ENCODE measurements at regions not wholly inside any gene's neighbourhood (a gene's known extent, or its start where the extent isn't known, plus 50 kb on each side); places are given as distances from the start of the nearest gene placed in this dataset.

DNA sequence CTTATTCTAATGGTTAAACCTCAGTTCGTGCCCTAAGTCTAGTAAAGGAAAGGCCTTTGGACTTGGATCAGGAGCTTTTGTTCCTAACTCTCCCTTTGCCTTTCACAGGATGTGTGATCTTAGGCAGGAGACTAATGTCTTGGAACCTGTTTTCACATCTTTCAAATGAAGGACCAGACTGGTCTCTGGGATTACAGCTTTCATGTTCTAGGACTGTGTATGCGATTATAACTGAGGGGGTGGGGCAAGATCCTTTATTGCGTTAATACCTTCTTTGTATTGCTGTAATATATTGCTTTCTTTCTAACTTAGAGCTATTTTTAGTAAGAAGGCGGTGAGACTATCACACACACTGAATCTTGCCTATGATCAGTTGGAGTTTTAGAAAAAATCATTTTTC, 368.1 kb downstream of the RPRM start:
- no peak overlapping the region for H3K27ac ChIP-seq
- DNase-seq (ENCODE audit: low read depth, low spot score), result no peak

- H3K27ac ChIP-seq, result no peak overlapping the region
- DNase-seq (ENCODE audit: low read depth, low spot score), result no peak
These were observed 368.8 kb downstream of the RPRM start for GRCh38 chr2:153109793-153110192.

GRCh38 chr2:153106802-153107477, 371.6 kb downstream of the RPRM start:
- no peak overlapping the region for H3K27ac ChIP-seq
- DNase-seq (ENCODE audit: low read depth, low spot score), result no peak

DNA sequence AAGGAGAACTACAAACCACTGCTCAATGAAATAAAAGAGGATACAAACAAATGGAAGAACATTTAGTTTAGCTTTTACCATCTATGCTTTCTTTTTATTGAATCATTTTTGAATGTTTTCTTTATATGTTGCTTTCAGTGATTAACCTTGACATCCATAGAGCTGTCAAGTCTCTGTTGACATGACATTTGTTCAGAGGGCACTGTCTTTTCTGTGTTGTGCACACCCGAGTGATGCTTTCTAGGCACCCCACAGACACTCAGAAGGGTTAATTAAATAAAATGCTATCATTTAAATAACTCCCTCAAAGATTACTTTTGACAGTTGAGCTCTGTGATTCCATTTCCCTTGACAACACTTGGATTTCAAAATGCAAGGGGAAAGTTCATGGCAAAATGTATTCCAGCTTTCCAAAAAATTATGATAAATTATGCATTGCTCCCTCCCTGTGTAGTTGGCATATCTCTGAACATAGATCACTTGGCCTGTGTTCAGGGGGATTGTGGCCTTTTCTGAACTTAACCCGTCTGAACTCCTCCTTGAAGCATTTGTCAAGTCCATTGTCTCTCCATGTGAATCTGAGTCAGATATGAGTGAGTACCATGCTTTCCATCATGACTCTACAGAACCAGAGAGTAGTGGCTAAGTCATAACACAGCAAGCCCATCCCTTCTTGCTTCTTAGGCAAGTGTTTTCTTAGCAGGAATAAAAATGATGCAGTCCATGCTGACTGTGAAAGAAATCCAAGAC, 372.6 kb downstream of the RPRM start:
- peak; percentile 24 for DNase-seq (ENCODE audit: low read depth, low spot score)
- no peak overlapping the region for H3K27ac ChIP-seq

DNA sequence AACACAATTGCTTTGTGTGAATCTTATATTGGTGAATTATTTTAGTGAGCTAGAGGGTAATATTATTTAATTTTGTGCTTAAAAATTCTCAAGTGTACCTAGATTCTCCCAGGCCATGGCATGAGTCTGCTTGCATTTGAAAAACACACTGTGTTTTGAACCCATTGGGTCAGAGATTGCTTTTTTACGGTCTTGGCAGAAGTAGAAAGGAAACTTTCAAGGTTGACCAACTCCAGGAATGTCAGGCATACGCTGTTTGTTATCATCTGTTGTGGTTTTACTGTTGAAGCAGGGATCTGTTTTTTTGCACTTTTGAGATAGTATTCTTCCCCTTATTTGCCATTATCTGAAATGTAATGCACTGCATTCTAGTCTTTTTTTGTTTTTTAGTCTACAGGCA, 377.4 kb downstream of the RPRM start:
- no peak for DNase-seq (ENCODE audit: low read depth, low spot score)

GRCh38 chr2:153100151-153100550, 378.4 kb downstream of the RPRM start:
- no peak for DNase-seq (ENCODE audit: low read depth, low spot score)
- no peak overlapping the region for H3K27ac ChIP-seq

More for the DNA sequence above, 377.4 kb downstream of the RPRM start:
- no peak overlapping the region for H3K27ac ChIP-seq

DNA sequence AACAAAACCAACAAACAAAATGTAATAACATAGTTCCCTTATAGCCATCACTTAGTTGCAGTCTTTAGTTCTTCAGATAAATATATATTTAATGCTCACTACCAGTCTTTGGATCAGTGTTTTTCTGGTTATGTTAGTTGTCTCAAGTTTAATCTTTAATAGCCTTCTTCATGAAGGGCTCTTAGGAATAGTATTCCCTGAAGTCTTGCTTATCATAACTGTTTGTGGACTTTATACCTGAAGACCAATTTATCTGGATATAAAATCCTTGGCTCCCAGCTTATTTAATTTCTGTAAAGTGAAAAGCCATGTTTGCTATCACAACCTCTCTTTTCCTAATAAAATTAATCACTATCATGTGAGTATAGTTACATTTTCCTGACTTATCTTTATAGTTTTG, 379.7 kb downstream of the ARL6IP6 start:
- H3K27ac ChIP-seq, result no peak overlapping the region

GRCh38 chr2:153096272-153096671, 377.9 kb downstream of the ARL6IP6 start:
- DNase-seq (ENCODE audit: low read depth, low spot score), result no peak
- no peak overlapping the region for H3K27ac ChIP-seq

More for the DNA sequence above, 379.7 kb downstream of the ARL6IP6 start:
- no peak for DNase-seq (ENCODE audit: low read depth, low spot score)

DNA sequence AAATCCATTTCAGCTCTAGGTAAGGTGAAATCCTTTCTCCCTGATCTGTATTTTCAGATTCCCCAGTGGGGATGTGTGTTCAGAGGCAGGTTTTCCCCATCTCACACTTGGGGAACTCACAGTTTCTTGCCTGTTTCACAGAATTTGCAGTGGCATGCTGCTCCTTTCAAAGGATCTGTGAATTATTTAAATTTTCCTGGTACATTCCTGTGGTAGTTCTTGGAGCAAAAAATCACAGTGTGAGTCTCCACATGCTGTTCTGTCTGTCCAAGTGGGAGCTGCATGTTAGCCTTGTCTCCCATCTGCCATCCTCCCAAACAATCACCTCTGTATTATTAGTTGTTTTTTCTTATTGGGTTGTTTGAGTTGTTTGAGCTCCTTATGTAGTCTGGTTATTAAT, 372.9 kb downstream of the ARL6IP6 start:
- DNase-seq (ENCODE audit: low read depth, low spot score), result no peak
- H3K27ac ChIP-seq, result no peak overlapping the region

- no peak for DNase-seq (ENCODE audit: low read depth, low spot score)
- no peak overlapping the region for H3K27ac ChIP-seq
These were observed 360.9 kb downstream of the ARL6IP6 start for GRCh38 chr2:153079315-153079714.

DNA sequence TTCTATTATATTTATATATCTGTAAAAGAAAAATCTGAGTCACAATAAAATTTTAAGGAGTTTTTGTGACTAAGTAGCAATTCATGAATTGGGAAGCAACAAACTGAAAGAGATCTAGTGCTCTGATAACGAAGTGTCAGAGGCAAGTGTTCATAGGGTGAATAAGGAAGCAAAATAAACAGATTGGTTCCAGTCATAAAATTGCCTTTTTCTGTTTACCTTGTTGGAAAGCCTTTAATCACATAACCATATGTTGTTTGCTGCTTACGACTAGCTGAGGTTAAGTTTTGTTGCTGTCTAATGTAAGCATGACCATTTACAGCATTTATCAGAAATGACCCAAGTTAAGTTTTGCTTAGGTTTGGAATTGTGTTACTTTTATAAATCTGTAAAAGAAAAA, 358.9 kb downstream of the ARL6IP6 start:
- no peak for DNase-seq (ENCODE audit: low read depth, low spot score)

GRCh38 chr2:153074207-153074606, 355.8 kb downstream of the ARL6IP6 start:
- no peak for DNase-seq (ENCODE audit: low read depth, low spot score)
- no peak overlapping the region for H3K27ac ChIP-seq

More for the DNA sequence above, 358.9 kb downstream of the ARL6IP6 start:
- H3K27ac ChIP-seq, result no peak overlapping the region

DNA sequence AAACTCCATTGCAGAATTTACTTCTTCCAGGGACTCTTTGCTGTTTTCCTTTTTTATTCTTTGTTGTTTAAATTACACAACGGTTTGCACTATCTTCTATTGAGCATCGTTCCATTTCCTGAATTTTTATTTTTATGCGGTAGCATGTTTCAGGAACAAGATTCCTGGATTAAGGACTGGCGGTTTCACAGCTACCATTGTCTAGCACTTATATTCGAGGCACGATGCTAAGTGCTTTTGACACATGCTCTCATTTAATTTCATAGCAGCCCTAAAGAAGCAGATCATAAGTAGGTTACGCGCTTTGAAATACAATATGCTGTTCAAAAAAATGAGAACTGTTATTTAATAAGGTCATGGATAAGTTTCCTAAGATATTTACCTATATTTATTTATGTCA, 354.4 kb downstream of the ARL6IP6 start:
- no peak overlapping the region for H3K27ac ChIP-seq
- DNase-seq (ENCODE audit: low read depth, low spot score), result no peak

- no peak overlapping the region for H3K27ac ChIP-seq
- no peak for DNase-seq (ENCODE audit: low read depth, low spot score)
These were observed 353.7 kb downstream of the ARL6IP6 start for GRCh38 chr2:153072077-153072476.

GRCh38 chr2:153071090-153071489, 352.7 kb downstream of the ARL6IP6 start:
- no peak for DNase-seq (ENCODE audit: low read depth, low spot score)
- H3K27ac ChIP-seq, result no peak overlapping the region

DNA sequence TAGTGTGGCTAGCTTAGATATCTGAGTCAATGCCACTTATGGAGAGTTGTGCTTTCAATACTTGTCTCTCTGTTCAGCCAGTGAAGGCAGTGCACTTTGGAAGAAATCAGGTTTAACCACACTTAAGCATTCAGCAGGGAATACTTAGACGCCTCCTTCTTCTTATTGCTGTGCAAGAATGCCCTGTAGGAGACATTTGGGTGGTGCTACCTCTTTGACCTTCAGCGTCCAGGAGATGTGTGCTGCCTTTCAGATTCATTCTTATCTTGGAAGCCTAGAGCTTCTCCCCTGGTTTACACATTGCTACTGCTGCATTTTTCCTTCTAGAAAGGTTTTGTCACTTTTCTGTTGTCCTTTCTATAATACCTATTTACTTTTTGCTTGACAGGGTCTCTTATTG, 350.5 kb downstream of the ARL6IP6 start:
- H3K27ac ChIP-seq, result no peak overlapping the region
- DNase-seq (ENCODE audit: low read depth, low spot score), result no peak

- H3K27ac ChIP-seq, result no peak overlapping the region
- DNase-seq (ENCODE audit: low read depth, low spot score), result no peak
These were observed 349.6 kb downstream of the ARL6IP6 start for GRCh38 chr2:153068052-153068451.

DNA sequence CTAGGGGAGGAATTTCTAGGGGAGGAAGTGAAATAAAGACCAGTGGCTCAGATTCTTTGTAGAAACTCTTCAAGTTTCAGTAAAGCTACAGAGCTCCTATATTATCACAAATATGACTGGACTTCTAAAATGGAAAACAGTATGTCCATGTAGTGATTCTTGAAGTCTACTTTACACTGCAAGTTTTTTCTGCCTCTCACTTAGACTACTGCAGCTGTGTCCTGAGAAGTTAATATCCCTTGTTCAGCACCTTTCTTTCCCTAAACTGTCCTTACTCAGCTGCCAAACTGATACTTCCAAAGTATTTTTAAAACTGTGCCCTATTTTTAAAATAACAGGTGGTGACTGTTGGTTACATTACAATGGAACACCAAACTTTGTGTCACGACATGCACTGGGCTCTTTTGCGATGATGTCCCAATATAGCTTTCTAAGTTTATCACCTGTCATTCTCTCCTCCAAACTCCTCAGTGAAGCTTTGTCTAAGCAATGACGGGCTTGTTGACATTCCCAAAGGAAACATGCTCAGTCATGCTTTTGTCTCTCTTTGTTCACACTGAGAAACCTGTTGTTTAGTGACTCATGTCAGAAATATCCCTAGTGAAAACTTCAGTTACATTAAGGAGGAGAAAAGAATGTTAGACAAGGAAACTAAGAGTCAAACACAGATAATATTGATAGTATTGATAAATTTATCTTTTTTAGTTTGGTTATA, 341.1 kb downstream of the ARL6IP6 start:
- peak overlapping the region; percentile 36 for H3K27ac ChIP-seq
- peak; percentile 90 for DNase-seq (ENCODE audit: low read depth, low spot score)

- DNase-seq (ENCODE audit: low read depth, low spot score), result no peak
- no peak overlapping the region for H3K27ac ChIP-seq
These were observed 339.3 kb downstream of the ARL6IP6 start for GRCh38 chr2:153057743-153058142.

DNA sequence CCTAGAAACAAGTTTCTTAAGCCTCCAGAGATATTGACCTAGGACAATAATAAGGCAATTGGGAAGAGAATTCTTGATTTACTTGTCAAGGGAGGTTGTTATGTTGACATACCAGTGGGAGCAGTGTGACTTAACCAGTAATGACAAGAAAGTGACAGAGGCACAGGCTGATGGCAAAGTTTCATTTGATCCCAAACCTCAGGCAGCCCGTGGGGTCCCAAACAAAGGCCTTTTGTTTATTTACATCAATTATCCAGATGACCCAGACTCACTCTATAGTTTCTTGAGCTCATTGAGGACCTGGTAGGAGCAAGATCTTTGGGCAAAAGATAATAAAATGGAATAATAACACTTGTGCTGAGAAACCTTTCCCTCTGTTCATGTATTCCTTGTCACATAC, 336.8 kb downstream of the ARL6IP6 start:
- H3K27ac ChIP-seq, result no peak overlapping the region

More for the DNA sequence above, 336.8 kb downstream of the ARL6IP6 start:
- DNase-seq (ENCODE audit: low read depth, low spot score), result no peak

Data from epithelial cell of prostate (primary cell).